ENCODE measurements at regions not wholly inside any gene's neighbourhood (a gene's known extent, or its start where the extent isn't known, plus 50 kb on each side); places are given as distances from the start of the nearest gene placed in this dataset.

DNA sequence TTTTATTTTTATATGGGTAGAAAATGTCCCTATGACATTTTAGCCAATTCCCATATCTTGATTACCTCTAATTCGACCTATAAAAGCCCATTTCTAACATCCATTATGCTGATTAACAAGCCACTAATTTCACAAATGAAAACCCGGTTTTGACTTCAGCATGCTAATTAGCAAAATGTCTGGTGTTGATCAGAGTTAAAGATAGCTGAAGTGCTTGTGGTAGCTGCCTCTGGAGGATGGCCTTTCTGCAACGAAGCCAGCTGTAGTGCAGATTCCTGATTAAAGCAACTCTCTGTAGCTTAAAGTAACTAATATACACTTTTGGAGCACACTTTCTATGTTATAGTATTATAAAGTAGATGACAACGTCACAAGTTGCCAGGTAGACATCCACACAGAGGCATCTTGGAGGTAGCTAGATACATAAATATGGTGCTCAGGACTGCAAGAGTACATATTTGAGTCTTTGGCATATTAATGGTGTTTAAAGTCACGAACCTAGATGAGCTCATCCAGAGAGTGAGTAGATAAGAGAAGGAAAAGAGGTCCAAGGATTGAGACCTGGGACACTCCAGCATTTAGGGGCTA lies 239.5 kb downstream of the BRINP2 start:
- TF ChIP-seq, protein P1, sequence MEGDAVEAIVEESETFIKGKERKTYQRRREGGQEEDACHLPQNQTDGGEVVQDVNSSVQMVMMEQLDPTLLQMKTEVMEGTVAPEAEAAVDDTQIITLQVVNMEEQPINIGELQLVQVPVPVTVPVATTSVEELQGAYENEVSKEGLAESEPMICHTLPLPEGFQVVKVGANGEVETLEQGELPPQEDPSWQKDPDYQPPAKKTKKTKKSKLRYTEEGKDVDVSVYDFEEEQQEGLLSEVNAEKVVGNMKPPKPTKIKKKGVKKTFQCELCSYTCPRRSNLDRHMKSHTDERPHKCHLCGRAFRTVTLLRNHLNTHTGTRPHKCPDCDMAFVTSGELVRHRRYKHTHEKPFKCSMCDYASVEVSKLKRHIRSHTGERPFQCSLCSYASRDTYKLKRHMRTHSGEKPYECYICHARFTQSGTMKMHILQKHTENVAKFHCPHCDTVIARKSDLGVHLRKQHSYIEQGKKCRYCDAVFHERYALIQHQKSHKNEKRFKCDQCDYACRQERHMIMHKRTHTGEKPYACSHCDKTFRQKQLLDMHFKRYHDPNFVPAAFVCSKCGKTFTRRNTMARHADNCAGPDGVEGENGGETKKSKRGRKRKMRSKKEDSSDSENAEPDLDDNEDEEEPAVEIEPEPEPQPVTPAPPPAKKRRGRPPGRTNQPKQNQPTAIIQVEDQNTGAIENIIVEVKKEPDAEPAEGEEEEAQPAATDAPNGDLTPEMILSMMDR (conservative IDR thresholded peaks at IDR 0.05; ENCODE audit: low read length) = no peak
- no peak for TF ChIP-seq EZH2phosphoT487 (IDR thresholded peaks at IDR 0.05; ENCODE audit: borderline replicate concordance, low read depth, low read length)

All from OCI-LY7 (cell line).